ENCODE measurements at regions not wholly inside any gene's neighbourhood (a gene's known extent, or its start where the extent isn't known, plus 50 kb on each side); places are given as distances from the start of the nearest gene placed in this dataset.

DNA sequence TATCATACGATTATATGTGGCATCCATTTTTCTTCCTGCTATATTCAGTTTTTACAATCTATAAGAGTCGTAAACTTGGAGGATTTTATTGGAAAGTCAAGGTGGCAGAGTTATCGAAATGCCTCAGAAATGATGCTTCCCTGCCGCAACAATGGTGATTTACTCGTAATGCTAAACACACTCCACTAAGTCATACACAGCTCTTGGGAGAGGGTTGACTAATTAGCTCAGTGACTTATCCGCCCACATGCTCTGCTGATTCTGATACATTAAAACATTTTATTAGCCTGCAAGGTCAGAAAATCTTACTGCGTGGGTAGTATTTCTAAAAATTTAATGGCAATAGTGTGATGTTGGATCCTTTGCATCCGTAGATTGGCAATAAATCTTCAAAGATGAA is 420.1 kb downstream of the ARAP2 start:
- DNase-seq = no peak
- Histone ChIP-seq H2BK5ac (ENCODE audit: insufficient read length, low read length) (no peak overlapping the region), H3K27ac (ENCODE audit: insufficient read length, low read depth, low read length) (no peak overlapping the region), H2BK120ac (ENCODE audit: low read depth, low read length, poor library complexity, severe bottlenecking) (no peak overlapping the region), H3K23ac (ENCODE audit: insufficient read length, low read depth, low read length) (no peak overlapping the region), H3K18ac (ENCODE audit: insufficient read length, low read depth, low read length) (no peak overlapping the region), H2AFZ (ENCODE audit: low read length) (no peak overlapping the region), H2BK12ac (ENCODE audit: insufficient read length, low read depth, low read length) (no peak overlapping the region), H4K8ac (replicated peaks; ENCODE audit: insufficient read length, low read depth, low read length) (no peak overlapping the region), H3K9ac (ENCODE audit: extremely low read depth, insufficient read length, low read length) (no peak overlapping the region), H3K4me2 (ENCODE audit: insufficient read depth, insufficient read length, low read length) (no peak overlapping the region), H3K14ac (ENCODE audit: insufficient read depth, low read length) (no peak overlapping the region), H3K79me2 (ENCODE audit: insufficient read depth, low read length) (no peaks in the 10 kb centered on the region), H3T11ph (ENCODE audit: low read length) (no peak overlapping the region), H3K79me1 (ENCODE audit: insufficient read depth, low read depth, low read length, poor library complexity, severe bottlenecking) (no peaks in the 10 kb centered on the region), H3K27me3 (ENCODE audit: insufficient read depth, low read length) (no peaks in the 10 kb centered on the region), H4K5ac (ENCODE audit: insufficient read length, low read depth, low read length) (no peak overlapping the region), H4K20me1 (ENCODE audit: control insufficient read depth, insufficient read depth, insufficient read length) (no peaks in the 10 kb centered on the region), H2BK15ac (ENCODE audit: low read depth, low read length) (no peak overlapping the region), H3K4ac (ENCODE audit: low read depth, low read length) (no peak overlapping the region), H3K9me3 (ENCODE audit: control insufficient read depth, low read depth, low read length) (no peaks in the 10 kb centered on the region), H3K56ac (ENCODE audit: insufficient read length, low read depth, low read length) (no peak overlapping the region), H3K4me1 (ENCODE audit: insufficient read depth, low read length) (no peaks in the 10 kb centered on the region), H2AK5ac (ENCODE audit: insufficient read length, low read length) (no peak overlapping the region), H3K23me2 (ENCODE audit: insufficient read length, low read depth, low read length, poor library complexity, severe bottlenecking) (no peaks in the 10 kb centered on the region), H2BK20ac (ENCODE audit: low read depth, low read length, poor library complexity, severe bottlenecking) (no peak overlapping the region), H4K91ac (ENCODE audit: insufficient read length, low read depth, low read length) (no peak overlapping the region)
- Mint-ChIP-seq H3K4me1 (peaks cover 0 to 5% of the 10 kb centered on the region in 2 experiments; a peak in 2 of 4 replicates), H3K27ac (no peak overlapping the region), H3K4me3 (no peak overlapping the region), H3K36me3 (ENCODE audit: insufficient read depth in 1 of 3, low read depth in 3 of 3) (no peaks in the 10 kb centered on the region; a peak in 1 of 7 replicates), H3K27me3 (ENCODE audit: low read depth) (no peaks in the 10 kb centered on the region), H3K9me3 (no peaks in the 10 kb centered on the region)
- TF ChIP-seq, protein P1, sequence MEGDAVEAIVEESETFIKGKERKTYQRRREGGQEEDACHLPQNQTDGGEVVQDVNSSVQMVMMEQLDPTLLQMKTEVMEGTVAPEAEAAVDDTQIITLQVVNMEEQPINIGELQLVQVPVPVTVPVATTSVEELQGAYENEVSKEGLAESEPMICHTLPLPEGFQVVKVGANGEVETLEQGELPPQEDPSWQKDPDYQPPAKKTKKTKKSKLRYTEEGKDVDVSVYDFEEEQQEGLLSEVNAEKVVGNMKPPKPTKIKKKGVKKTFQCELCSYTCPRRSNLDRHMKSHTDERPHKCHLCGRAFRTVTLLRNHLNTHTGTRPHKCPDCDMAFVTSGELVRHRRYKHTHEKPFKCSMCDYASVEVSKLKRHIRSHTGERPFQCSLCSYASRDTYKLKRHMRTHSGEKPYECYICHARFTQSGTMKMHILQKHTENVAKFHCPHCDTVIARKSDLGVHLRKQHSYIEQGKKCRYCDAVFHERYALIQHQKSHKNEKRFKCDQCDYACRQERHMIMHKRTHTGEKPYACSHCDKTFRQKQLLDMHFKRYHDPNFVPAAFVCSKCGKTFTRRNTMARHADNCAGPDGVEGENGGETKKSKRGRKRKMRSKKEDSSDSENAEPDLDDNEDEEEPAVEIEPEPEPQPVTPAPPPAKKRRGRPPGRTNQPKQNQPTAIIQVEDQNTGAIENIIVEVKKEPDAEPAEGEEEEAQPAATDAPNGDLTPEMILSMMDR (conservative IDR thresholded peaks at IDR 0.05) = no peak
- no CpG with 5 or more reads among the region's 8 CpGs for WGBS (ENCODE audit: extremely low coverage, insufficient read length, low lambda C conversion rate)

All from H9 (cell line).